ENCODE measurements at regions not wholly inside any gene's neighbourhood (a gene's known extent, or its start where the extent isn't known, plus 50 kb on each side); places are given as distances from the start of the nearest gene placed in this dataset.

DNA sequence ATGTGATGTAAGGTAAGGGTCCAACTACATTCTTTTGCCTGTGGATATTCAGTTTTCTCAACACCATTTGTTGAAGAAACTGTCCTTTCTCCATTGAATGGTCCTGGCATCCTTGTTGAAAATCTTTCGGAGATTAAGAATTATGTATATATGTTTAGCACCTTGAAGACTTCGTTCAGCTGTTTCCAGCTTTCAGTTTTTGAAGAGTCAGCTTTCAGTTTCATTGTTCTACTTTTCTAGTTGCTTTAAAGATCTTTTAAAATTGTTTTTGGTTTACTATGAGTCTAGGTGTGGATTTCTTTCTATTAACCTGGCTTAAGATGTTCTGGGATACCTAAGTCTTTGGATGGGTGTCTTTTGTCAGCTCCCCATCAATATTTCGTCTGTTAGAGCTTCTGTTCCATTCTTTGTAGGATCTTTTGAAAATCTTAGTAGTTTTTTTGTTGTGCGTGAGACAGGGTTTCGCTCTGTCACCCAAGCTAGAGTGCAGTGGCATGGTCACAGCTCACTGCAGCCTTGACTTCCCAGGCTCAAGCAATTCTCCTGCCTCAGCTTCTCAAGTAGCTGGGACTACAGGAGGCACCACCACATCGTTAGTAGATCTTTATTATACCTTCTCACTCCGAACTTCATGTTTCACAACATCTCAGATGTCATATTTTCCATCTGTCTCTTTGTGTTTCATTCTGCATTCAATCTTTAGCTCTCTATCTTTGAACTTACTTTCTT, 353.5 kb upstream of the B3GALT2 start:
- H3K27ac ChIP-seq, result no peak overlapping the region

DNA sequence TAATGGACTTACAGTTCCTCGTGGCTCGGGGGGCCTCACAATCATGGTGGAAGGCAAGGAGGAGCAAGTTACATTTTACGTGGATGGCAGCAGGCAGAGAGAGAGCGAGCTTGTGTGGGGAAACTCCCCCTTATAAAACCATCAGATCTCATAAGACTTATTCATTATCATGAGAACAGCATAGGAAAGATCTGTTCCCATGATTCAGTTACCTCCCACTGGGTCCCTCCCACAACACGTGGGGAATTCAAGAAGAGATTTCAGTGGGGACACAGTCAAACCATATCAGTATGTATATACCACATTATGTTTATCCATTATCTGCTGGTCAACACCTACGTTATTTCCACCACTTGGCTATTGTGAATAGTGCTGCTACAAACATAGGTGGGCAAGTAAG, 352.3 kb upstream of the B3GALT2 start:
- TF ChIP-seq ZFX (IDR thresholded peaks at IDR 0.05; ENCODE audit: borderline replicate concordance), result no peak
- TF ChIP-seq, protein P1, sequence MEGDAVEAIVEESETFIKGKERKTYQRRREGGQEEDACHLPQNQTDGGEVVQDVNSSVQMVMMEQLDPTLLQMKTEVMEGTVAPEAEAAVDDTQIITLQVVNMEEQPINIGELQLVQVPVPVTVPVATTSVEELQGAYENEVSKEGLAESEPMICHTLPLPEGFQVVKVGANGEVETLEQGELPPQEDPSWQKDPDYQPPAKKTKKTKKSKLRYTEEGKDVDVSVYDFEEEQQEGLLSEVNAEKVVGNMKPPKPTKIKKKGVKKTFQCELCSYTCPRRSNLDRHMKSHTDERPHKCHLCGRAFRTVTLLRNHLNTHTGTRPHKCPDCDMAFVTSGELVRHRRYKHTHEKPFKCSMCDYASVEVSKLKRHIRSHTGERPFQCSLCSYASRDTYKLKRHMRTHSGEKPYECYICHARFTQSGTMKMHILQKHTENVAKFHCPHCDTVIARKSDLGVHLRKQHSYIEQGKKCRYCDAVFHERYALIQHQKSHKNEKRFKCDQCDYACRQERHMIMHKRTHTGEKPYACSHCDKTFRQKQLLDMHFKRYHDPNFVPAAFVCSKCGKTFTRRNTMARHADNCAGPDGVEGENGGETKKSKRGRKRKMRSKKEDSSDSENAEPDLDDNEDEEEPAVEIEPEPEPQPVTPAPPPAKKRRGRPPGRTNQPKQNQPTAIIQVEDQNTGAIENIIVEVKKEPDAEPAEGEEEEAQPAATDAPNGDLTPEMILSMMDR (IDR thresholded peaks at IDR 0.05), result no peak
- H3K27ac ChIP-seq, result no peak overlapping the region

More for the DNA sequence above, 353.5 kb upstream of the B3GALT2 start:
- TF ChIP-seq, protein P1 (IDR thresholded peaks at IDR 0.05), result no peak
- TF ChIP-seq ZFX (IDR thresholded peaks at IDR 0.05; ENCODE audit: borderline replicate concordance), result no peak

DNA sequence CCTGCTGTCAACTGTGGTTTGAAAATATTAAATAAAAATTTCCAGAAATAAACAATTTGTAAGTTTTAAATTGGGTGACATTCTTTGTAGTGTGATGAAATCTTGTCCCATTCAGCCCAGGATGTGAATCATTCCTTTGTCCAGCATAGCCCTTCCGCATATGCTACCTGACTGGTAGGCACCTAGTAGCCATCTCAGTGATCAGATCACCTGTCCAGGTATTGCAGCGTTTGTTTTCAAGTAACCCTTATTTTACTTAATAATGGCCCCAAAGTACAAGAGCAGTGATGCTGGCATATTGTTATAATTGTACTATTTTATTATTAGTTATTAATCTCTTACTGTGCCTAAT, 351.6 kb upstream of the B3GALT2 start:
- H3K27ac ChIP-seq, result no peak overlapping the region
- TF ChIP-seq, protein P1 (IDR thresholded peaks at IDR 0.05), result no peak
- no peak for TF ChIP-seq ZFX (IDR thresholded peaks at IDR 0.05; ENCODE audit: borderline replicate concordance)

DNA sequence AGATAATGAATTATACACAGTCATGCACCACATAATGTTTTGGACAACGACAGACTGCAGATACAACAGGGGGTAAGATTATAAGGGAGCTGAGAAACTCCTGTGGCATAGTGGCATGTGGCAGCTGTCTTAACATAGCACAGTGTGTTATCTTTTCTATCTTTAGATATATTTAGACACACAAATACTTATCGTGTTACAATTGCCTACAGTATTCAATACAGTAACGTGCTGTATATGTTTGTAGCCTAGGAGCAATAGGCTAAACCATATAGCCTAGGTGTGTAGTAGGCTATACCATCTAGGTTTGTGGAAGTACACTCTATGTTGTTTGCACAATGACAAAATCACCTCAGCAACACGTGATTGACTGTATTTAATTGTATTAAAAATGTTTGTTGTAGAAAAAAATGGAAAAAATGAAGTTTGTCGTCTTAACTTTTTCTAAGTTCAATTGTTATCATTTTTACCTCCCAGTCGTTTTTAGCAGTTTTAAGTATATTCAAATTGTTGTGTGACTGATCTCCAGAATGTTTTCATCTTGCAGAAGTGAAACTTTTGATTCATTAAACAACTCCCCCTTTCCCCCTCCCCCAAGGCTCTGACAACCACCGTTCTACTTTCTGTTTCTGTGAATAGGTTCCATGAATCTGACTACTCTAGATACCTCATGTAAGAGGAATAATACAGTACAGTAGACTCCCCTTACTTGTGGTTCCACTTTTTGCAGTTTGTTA, 351.0 kb upstream of the B3GALT2 start:
- H3K27ac ChIP-seq, result no peak overlapping the region
- TF ChIP-seq, protein P1 (IDR thresholded peaks at IDR 0.05), result no peak
- no peak for TF ChIP-seq ZFX (IDR thresholded peaks at IDR 0.05; ENCODE audit: borderline replicate concordance)

DNA sequence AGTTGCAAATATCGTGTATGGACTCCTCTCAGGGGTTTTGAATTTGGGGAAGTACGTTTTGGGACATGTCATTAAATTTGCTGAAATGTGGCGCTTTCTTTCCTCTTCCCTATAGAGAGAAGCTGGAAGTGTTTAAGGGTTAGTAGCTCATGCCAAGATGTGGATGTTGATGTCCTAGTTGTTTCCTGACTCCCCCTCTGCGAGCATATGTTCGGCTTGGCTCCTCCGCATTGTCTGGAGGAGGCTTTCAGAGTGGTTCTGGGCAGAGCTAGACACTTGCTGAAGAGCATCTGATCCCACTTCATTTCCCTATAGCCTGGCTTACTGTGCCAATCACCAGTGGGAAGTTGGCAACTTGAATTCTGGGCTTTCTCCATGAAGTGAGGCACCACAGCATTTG, 347.4 kb upstream of the B3GALT2 start:
- no peak for TF ChIP-seq ZFX (IDR thresholded peaks at IDR 0.05; ENCODE audit: borderline replicate concordance)
- TF ChIP-seq, protein P1 (IDR thresholded peaks at IDR 0.05), result no peak
- H3K27ac ChIP-seq, result no peak overlapping the region

DNA sequence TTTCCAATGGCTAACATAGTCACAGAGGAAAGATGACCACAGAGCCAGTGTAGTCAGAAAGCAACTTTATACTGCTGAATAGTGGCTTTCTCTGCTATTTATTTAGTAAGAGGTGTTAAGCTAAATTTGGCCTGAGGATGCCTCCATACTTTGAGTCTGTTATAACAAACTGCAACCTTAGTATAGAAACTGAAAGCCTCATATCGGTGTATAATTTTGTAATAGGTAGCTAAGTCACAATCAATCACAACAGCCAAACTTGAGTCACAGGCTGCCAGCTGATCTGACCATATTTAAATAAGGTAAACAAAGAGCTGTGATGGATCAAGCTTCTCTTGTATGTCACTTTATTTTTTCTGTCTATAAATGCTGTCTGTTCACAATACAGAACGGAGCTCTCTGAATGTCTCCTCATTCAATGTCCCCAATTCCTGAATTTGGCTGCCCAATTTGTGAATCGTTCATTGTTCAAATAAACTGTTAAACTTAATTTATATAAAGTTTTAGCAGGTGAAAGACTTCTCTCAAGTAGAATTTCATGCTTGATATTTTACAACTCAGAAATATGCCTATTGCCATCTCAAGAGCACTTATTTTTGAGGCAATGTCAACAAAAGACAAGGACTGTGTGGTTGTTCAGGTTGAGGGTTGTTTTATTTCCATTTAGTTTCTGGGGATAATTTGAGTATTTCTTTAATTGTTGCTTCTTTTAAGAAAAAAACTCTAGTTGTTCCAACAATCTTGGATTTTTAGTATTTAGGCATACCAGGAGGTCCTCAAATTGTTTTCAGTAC, 339.7 kb upstream of the B3GALT2 start:
- peak overlapping the region; percentile 62 for H3K27ac ChIP-seq
- no peak for TF ChIP-seq ZFX (IDR thresholded peaks at IDR 0.05; ENCODE audit: borderline replicate concordance)
- TF ChIP-seq, protein P1 (IDR thresholded peaks at IDR 0.05), result no peak

Data from 22Rv1 (cell line).